GM19397 (cell line): ENCODE measurements at regions not wholly inside any gene's neighbourhood (a gene's known extent, or its start where the extent isn't known, plus 50 kb on each side); places are given as distances from the start of the nearest gene placed in this dataset.

Source experiments
- ATAC-seq: cut with Tn5 transposase; IDR thresholded peaks from one replicate; pipeline ENCODE4 v1.9.1; 2021; ENCODE audit warnings: mild to moderate bottlenecking, moderate library complexity; ENCODE audit not compliant: unreplicated experiment

GRCh38 chr1:94620345-94621031 is 78.9 kb upstream of the F3 start:
- no peak for ATAC-seq

- ATAC-seq: no peak
These were observed 78.2 kb upstream of the F3 start for GRCh38 chr1:94619731-94620130.

- ATAC-seq: no peak
These were observed 76.6 kb upstream of the F3 start for GRCh38 chr1:94617957-94618739.

- ATAC-seq: no peak
These were observed 75.7 kb upstream of the F3 start for GRCh38 chr1:94617134-94617805.

GRCh38 chr1:94616506-94616905 is 74.9 kb upstream of the F3 start:
- no peak for ATAC-seq

GRCh38 chr1:94614996-94615395 is 73.4 kb upstream of the F3 start:
- no peak for ATAC-seq

GRCh38 chr1:94614168-94614815 is 72.7 kb upstream of the F3 start:
- no peak for ATAC-seq

GRCh38 chr1:94612525-94613204 is 71.1 kb upstream of the F3 start:
- no peak for ATAC-seq

GRCh38 chr1:94611681-94612475 is 70.3 kb upstream of the F3 start:
- no peak for ATAC-seq

GRCh38 chr1:94609619-94610018 is 68.1 kb upstream of the F3 start:
- no peak for ATAC-seq

- ATAC-seq: no peak
These were observed 67.4 kb upstream of the F3 start for GRCh38 chr1:94608852-94609530.

- no peak for ATAC-seq
These were observed 66.7 kb upstream of the F3 start for GRCh38 chr1:94608142-94608851.

GRCh38 chr1:94607398-94607797 is 65.8 kb upstream of the F3 start:
- no peak for ATAC-seq

- no peak for ATAC-seq
These were observed 64.9 kb upstream of the F3 start for GRCh38 chr1:94606471-94606870.

GRCh38 chr1:94603663-94604062 is 62.1 kb upstream of the F3 start:
- no peak for ATAC-seq

- no peak for ATAC-seq
These were observed 61.5 kb upstream of the F3 start for GRCh38 chr1:94602802-94603625.

- no peak for ATAC-seq
These were observed 60.8 kb upstream of the F3 start for GRCh38 chr1:94602316-94602715.

GRCh38 chr1:94600556-94600955 is 59.0 kb upstream of the F3 start:
- ATAC-seq: no peak
